ENCODE measurements at regions not wholly inside any gene's neighbourhood (a gene's known extent, or its start where the extent isn't known, plus 50 kb on each side); places are given as distances from the start of the nearest gene placed in this dataset.

DNA sequence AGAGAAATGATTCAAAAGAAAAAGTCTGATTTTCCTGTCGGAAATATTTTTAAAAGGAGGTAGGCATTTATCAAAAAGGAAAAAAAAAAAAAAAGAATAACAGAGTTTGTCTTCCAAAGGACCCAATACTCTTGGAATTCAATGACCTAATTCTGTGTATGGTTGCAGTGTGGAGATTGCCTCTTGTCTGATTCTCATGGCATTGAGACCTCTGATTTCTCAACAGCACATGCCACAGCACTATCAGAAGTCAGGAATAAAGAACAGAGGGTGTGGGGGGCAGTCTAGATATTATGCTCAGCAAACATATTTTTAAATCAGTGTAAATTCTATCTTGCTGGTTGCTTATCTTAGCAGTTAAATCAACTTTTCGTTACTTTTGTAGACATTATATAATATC, 81.3 kb upstream of the SOX9 start:
- TF ChIP-seq CTCF (optimal IDR thresholded peaks at IDR 0.05 in 1 of 3, IDR thresholded peaks at IDR 0.05 in 1 of 3, conservative IDR thresholded peaks at IDR 0.05 in 1 of 3; ENCODE audit: extremely low read depth in 1 of 3, insufficient read depth in 2 of 3, low read length in 3 of 3), result no peak
- TF ChIP-seq EZH2 (IDR thresholded peaks at IDR 0.05; ENCODE audit: low read length), result no peak

Data from keratinocyte (primary cell).